ENCODE measurements at regions not wholly inside any gene's neighbourhood (a gene's known extent, or its start where the extent isn't known, plus 50 kb on each side); places are given as distances from the start of the nearest gene placed in this dataset.

DNA sequence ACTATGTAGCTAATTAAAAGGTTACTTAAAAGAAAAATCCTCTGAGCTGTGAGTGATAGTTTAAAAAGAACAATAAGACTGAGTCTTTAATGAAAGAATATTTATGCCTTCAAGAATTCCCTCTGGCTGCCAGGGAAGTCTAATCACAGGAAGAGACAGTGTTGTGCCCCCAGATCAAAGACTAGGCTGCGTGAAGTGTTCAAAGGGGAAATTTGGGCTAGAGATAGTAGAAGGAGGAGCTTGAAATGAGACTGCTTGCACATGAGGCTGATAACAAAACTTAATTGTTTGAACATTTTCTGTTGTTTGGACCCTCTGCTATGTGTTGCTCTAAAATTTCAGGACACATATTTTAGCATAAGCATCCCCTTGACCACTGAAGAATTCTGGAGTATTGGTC is 99.7 kb upstream of the MTNR1B start:
- TF ChIP-seq CTCF (IDR thresholded peaks at IDR 0.05) (no peak), POLR2A (IDR thresholded peaks at IDR 0.05) (no peak)

All from heart left ventricle (tissue), 13 donors.